ENCODE measurements at regions not wholly inside any gene's neighbourhood (a gene's known extent, or its start where the extent isn't known, plus 50 kb on each side); places are given as distances from the start of the nearest gene placed in this dataset.

GRCh38 chr22:34001701-34002466 is 81.6 kb upstream of the LARGE1 start:
- TF ChIP-seq CTCF (IDR thresholded peaks at IDR 0.05) (no peak), POLR2A (IDR thresholded peaks at IDR 0.05) (no peak), EP300 (IDR thresholded peaks at IDR 0.05) (no peak)

Measured in ovary (tissue), 3 donors.